ENCODE measurements at regions not wholly inside any gene's neighbourhood (a gene's known extent, or its start where the extent isn't known, plus 50 kb on each side); places are given as distances from the start of the nearest gene placed in this dataset.

- no peaks in the 10 kb centered on the region for H3K36me3 ChIP-seq
- no peak for DNase-seq
- H3K4me1 ChIP-seq = no peaks in the 10 kb centered on the region
- no peak overlapping the region for H3K27ac ChIP-seq (replicated peaks)
- H3K27me3 ChIP-seq (ENCODE audit: low read depth) = peaks cover 43% of the 10 kb centered on the region
- TF ChIP-seq CTCF (IDR thresholded peaks at IDR 0.05; ENCODE audit: borderline replicate concordance) = no peak
- H3K9me3 ChIP-seq (replicated peaks) = peaks cover 6% of the 10 kb centered on the region
- intact Hi-C loops (cut with micrococcal nuclease) = no loop called here
- H3K4me3 ChIP-seq = no peak overlapping the region
Measured at GRCh38 chr2:129768036-129768386, 211.5 kb upstream of the RAB6C start.

DNA sequence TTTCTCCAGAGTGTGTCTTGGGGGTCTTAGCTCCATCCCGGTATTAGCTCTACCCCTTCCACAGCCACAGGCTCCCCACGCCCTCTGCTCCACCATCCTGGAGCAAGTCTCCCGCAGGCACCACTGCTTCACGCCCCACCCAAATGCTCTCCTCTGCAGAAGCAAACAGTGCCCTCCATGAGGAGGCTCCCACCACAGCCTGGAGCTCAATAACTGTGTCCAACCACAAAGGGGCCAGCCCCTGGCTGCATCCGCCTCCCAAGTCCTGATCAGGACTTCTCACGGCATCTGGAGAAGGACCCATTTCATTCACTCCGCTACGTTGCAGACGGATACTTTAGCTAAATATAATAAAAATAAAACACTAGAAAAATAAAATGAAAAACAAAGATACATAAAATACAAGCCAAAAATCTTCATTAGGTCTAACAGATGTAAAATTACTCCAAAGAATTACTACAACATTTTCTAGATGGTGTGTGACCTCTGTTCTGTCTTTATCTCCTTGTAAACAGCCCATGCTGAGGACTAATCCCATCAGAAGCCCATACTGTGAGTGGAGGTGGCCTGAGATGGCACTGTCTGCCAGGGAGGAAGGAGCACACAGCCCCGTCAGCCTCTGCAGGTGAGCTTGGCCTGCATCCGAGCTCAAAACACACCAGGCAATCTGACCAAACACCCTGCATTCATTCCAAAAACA, 210.8 kb upstream of the RAB6C start:
- Histone ChIP-seq H3K27me3 (ENCODE audit: low read depth) (peaks cover 43% of the 10 kb centered on the region), H3K4me1 (no peaks in the 10 kb centered on the region), H3K4me3 (no peak overlapping the region), H3K27ac (replicated peaks) (no peak overlapping the region), H3K36me3 (no peaks in the 10 kb centered on the region), H3K9me3 (replicated peaks) (peaks cover 8% of the 10 kb centered on the region)
- no peak for DNase-seq
- TF ChIP-seq CTCF (IDR thresholded peaks at IDR 0.05; ENCODE audit: borderline replicate concordance) = no peak
- intact Hi-C loops (cut with micrococcal nuclease) = no loop called here

GRCh38 chr2:129769185-129769991, 210.1 kb upstream of the RAB6C start:
- DNase-seq = no peak
- Histone ChIP-seq H3K9me3 (replicated peaks) (peaks cover 8% of the 10 kb centered on the region), H3K27me3 (ENCODE audit: low read depth) (peaks cover 38% of the 10 kb centered on the region), H3K4me1 (no peaks in the 10 kb centered on the region), H3K27ac (replicated peaks) (no peak overlapping the region), H3K4me3 (no peak overlapping the region), H3K36me3 (no peaks in the 10 kb centered on the region)
- intact Hi-C loops (cut with micrococcal nuclease) = no loop called here
- no peak for TF ChIP-seq CTCF (IDR thresholded peaks at IDR 0.05; ENCODE audit: borderline replicate concordance)

DNA sequence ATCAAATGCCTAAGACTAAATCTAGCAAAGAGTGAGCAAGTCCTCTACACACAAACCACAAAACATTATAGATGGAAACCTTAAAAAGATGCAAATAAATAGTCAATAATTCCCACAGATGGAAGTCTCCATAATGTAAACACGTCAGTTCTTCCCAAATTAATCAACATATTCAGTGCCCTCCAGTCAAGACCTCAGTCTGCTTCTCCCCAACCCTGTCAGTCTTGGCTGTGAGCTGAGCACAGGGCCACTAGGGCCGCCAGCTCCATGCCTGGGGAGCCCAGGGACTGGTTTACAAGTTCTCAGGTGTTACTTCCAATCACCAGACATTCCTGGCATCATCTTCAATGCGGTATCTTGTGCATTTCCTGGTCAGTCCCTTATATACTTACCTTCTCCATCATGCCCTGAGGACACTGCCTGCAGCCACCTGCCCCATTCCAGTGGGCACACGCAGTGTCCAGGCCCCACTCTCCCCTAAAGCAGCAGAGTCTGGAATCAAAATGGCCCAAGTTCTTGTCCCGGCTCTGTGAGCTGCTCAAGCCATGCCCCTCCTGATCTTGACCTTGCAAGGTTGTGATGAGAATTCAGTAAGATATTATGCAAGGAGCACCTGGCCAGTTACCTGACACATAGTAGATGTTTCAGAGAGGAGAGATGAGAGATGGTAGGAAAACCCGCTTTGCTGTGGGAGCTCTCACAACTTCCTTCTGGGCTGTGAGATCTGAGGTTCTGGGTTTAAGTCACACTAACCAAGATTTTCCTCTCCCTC, 207.9 kb upstream of the RAB6C start:
- H3K9me3 ChIP-seq (replicated peaks) = peaks cover 8% of the 10 kb centered on the region
- H3K4me3 ChIP-seq = no peak overlapping the region
- no peaks in the 10 kb centered on the region for H3K4me1 ChIP-seq
- no peak for DNase-seq
- H3K27ac ChIP-seq (replicated peaks) = no peak overlapping the region
- no peaks in the 10 kb centered on the region for H3K36me3 ChIP-seq
- no peak for TF ChIP-seq CTCF (IDR thresholded peaks at IDR 0.05; ENCODE audit: borderline replicate concordance)
- intact Hi-C loops (cut with micrococcal nuclease) = no loop called here
- H3K27me3 ChIP-seq (ENCODE audit: low read depth) = peaks cover 22% of the 10 kb centered on the region

GRCh38 chr2:129772190-129772579, 207.3 kb upstream of the RAB6C start:
- peaks cover 8% of the 10 kb centered on the region for H3K9me3 ChIP-seq (replicated peaks)
- intact Hi-C loops (cut with micrococcal nuclease) = no loop called here

More at GRCh38 chr2:129772190-129772579, 207.3 kb upstream of the RAB6C start:
- DNase-seq = no peak
- Histone ChIP-seq H3K4me3 (no peak overlapping the region), H3K27me3 (ENCODE audit: low read depth) (peaks cover 23% of the 10 kb centered on the region), H3K27ac (replicated peaks) (no peak overlapping the region), H3K4me1 (no peaks in the 10 kb centered on the region), H3K36me3 (no peaks in the 10 kb centered on the region)
- no peak for TF ChIP-seq CTCF (IDR thresholded peaks at IDR 0.05; ENCODE audit: borderline replicate concordance)

Data from left ventricle myocardium inferior (tissue), 1 donor.